ENCODE measurements at regions not wholly inside any gene's neighbourhood (a gene's known extent, or its start where the extent isn't known, plus 50 kb on each side); places are given as distances from the start of the nearest gene placed in this dataset.

DNA sequence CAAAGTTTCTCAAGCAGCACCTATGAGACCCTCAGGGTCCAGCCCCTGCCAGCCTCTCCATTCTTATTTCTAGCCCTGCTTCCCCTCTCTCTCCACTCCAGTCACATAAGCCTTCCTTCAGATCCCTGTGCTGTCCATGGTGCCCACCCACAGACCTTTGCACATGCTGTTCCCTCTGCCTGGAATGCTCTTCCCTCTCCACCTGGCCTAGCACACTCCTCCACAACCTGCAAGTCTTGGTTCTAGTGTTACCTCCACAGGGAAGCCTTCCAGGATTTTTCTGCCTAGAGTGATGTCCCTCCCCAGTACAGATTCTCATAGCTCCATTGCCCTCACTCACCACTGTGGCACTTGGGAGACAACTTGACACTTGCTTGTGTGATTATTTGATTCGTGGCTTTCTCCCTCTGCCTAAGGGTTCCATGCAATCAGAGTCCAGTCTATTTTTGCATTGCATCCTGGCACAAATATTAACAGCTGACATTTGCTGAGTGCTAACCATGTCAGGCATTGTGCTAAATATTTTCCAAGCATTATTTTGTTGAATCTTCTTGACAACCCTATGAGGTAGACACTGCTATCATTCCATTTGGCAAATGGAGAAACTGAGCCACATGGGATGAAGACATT is 127.3 kb downstream of the SYF2 start:
- DNase-seq (ENCODE audit: low spot score) = no peak

DNA sequence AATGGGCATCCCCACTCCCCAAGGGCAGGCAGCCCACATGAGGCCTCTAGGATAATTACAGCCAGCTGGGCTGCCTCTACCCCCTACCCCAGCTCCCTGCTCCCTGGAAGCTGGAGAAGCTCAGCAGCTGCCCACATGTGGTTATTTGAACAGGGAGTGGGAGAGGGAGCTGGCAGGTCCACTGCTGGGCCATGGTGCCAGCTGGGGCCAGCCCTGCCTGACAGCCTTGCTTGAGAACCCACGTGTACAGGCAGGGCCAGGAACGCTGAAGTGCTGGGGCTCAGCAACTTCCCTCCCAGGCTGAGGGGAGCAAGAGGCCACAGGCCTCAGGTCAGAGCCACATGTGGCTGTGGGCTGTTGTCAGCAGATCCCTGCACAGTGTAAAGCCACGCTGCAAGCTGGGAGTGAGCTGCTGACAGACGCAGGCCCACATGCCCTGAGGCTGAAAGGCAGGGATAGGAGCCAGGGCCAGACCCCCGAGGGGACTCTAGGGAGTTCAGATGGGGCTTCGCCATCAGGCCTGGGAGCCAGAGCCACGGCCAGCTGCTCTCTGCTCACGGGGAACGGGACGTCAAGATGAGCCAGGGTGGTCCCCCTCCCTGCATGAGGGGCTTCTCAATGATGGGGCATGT is 129.0 kb downstream of the SYF2 start:
- no peak for DNase-seq (ENCODE audit: low spot score)

DNA sequence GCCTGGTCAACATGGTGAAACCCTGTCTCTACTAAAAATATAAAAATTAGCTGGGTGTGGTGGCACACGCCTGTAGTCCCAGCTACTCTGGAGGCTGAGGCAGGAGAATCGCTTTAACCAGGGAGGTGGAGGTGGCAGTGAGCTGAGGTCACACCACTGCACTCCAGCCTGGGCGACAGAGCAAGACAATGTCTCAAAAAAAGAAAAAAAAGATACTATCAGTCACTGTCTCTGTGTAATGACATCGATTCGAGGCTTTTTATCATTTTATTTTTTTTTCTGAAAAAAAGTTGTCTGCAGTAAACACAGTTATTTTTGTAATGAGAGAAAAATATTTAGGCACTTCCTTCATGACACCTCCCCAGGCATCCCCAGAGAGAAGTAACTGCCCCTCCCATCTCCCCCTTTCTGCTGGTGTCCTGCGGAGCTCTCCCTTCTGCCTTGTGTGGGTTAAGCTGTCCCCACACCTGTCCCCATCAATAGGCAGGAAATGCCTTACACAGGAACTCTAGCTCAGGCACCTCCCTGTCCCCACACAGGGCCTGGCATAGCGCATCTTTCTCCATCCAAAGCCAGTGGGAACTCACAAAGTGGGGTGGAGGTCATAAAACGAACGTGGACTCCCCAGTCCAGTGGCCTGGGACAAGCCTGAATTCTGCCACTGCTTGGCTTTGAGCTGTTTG is 132.0 kb downstream of the SYF2 start:
- no peak for DNase-seq (ENCODE audit: low spot score)

DNA sequence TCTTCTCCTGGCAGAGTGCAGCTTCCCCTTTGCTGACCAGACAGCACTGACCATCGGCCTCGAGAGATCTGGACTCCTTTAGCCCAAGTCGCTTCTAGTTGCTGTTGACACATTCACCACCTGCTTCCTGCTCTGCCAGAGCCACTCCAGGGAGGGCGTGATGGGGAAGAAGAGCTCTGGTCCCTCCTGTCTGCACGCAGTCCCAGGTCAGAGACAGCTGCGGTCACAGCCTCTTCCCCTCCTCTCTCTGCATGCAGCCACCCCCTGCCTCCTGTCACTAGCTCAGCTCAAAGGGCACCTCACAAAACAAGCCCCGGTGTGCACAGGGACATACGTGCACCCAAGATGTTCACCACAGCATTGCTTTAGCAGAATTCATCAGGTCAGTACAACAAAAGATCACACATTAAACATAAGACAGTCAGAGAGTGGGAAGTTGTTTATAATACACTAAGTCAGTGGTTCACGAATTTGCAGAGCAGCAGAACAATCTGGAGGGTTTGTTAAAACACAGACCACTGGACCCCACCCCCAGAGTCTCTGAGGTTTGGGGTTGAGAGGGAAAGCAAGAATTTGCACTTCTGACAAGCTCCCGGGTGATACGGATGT is 132.9 kb downstream of the SYF2 start:
- peak; percentile 29 for DNase-seq (ENCODE audit: low spot score)

DNA sequence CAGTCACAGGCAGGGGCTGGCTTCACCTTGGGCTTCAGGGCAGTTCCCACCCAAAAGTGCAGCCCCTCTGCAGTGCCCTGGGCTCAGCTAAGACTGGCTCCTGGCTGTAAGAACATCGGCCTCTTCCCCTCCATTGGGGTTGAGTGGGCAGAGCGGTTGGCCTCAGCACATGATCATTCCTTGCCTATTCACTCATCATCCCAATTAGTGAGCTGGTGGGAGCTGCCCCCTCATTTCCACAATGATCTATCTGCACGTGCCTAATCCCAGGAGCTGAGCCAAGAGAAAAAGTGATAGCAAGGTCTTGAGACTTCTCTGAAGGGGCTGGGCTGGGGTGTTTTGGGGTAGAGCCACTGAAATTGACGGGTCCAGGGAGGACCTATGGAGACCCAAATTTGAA is 133.6 kb downstream of the SYF2 start:
- DNase-seq (ENCODE audit: low spot score) = no peak

DNA sequence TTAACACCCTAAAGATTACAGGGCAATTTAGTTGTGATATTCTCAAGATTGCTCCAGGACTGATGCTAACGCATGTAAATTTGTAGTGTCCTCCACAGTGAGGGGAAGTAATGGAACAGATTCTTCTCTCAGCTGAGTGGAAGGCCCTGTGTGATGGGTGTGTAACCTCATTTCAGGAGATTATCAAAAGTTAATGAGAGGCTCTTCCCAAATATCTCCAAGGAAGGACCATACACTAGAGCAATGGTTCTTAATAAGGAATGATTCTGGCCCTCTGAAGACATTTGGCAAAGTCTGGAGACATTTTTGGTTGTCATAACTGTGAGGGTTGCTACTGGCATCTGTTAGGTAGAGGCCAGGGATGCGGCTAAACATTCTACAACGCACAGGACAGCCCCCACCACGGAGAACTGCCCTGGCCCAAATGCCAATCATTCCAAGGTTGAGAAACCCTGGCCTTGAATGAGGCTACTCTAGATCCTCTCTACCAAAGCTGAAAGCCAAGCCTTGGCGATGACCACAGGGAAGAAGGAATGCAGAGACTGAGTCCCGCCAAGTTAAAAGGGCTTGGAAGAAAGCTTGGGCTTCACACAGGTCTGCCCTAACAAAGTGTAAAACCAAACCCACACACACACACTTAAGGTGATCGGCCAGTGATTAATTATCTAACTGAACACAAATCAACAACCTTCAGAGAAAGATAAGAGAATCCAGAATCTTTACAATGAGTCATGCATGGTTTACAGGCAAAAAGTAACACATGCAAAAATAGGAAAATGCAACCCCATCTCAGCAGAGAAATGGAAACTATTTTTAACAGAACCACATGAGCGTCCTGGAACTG is 135.8 kb downstream of the SYF2 start:
- DNase-seq (ENCODE audit: low spot score) = no peak

DNA sequence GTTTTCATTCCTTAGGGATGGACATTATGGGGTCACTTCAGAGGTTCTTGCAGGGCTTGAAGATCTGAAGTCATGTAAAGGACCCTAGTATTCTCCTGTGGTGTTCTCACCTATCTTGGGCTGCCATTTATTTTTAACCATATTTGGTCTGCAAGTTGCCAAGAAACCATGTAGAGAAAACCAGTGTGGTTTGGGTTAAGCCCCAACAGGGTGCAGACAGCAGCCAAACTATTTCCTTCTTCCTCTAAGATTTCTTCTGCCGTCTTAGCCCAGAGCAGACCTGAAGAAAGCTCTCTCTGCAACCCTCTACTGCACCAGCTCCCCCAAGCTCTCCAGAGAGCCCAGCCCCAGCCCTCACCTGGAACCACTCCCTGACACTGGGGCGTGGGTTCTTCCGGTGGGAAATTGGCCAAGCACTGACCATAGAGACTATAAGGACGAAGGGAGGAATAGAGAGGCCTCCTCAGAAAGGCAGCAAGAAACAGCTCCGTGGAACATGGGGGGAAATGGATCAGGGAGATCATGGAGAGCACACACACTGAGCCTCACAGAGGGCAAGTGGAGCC is 136.6 kb downstream of the SYF2 start:
- peak; percentile 28 for DNase-seq (ENCODE audit: low spot score)

DNA sequence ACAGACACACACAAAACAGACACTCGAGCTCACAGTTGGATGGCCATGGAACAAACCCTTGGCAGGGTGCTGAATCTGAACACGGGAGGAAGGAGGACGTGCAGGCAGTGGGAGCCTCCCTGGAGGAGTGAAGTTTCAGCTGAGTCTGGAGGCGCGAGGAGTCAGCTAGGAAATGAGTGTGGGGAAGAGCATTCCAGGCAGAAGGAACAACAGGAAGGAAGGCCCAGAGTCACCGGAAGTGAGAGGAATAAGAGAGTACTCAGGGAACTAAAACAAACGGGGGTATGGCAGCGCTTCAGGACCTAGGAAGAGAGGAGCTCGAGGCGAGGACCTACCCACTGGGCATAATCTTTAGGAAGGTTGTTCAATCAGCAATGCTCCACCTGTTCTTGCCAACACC is 137.3 kb downstream of the SYF2 start:
- no peak for DNase-seq (ENCODE audit: low spot score)

DNA sequence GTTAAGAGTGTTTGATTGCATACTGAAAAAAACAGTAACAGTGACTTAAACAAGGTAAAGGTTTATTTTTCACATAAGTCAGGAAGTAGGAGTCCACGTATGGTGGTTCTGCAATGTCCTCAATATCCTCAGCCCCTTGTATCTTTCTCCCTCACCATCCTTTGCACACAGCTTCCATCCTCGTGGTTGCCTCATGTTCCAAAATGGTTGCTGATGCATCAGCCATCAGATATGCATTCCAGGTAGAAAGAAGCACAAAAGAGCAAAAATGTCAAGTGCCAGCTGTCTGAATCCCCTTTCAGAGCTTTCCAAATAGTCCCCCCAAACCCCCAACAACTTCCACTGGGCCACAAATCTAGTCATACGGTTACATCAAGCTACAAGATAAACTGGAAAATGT is 138.1 kb downstream of the SYF2 start:
- no peak for DNase-seq (ENCODE audit: low spot score)

DNA sequence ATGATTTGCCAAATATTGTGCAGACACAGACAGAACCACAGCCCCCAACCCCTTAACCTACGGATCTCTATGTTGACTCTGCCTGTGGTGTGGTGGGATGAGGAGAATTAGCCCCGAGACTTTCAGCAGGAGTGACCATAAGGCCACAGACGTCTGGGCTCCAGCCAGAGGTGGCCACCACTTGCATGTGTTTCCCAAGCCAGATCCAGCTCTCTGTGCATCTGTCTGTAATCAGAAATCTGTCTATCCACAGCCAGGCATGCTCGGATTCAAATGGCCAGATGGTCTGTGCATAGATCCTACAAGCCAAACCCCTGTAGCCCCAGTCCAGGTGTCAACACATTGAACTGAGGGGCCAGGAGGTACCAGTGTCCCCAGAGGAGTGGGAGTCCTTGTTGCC is 140.6 kb downstream of the SYF2 start:
- DNase-seq (ENCODE audit: low spot score) = no peak

DNA sequence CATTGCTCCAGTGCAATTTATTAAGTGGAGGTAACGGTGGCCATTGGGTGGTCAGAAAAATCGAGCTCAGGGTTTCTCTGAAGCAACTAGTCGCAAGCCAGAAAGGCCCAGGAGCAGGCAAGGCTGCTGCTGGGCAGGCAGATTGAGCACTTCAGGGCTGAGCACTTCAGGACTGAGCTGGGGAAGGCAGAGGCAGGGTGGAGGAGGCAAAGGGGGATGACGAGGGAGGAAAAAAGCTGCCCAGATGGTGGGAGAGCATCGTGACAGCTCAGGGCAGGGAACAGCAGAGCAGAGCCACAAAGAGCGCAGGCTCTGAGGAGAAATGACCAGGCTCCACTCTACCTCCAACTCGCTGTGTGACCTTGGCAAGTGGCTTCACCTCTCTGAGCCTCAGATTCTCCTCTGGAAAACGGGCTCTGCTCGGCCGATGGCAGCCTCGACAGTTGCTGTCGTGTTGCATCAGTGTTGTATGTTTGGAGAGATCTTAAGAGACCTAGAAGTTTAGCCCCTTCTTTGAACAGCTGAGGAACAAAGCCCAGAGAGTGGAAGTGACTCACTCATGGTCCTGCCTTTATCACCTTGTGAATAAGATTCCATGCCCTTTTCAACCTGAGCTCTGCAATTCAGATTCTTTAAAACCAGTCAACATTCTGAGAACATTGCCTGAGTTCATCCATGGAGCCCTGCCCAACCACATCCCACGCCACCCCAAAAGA is 141.4 kb downstream of the SYF2 start:
- DNase-seq (ENCODE audit: low spot score) = no peak

DNA sequence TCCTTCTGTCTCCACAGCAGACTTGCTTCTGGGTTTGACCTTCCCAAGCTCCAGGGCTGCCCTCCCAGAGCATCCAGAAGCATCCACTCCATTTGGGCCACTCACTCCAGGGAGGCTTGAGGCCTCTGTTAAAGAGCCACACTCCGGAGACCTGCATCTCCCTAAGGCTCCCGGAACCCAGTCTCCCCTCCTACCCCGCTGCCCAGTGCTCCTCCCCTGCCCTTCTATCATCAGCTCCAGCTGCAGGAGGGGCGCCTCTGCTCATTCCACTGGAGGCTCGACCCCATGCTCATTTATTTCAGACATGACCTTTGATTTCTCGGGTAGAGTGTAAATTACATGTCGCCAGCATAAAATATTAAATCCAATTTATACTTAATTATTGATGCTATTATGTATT is 142.5 kb downstream of the SYF2 start:
- no peak for DNase-seq (ENCODE audit: low spot score)

DNA sequence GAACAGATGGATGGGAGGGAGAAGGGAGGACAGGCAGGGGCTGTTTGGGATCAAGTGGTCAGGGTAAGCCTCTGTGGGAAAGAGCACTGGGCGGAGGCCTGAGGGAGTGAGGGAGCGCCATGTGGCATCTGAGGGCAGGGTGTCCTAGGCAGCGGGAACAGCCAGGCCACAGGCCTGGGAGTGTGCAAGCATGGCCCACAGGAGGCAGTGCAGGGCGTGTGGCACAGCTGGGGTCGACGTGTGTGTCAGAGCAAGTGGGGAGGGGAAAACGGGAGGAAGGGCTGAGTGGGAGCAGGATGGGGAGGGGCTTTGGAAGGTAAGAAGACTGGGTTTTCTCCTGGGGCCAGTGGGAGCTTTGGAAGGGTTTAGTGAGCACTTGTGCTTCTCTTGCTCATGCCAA is 143.4 kb downstream of the SYF2 start:
- no peak for DNase-seq (ENCODE audit: low spot score)

DNA sequence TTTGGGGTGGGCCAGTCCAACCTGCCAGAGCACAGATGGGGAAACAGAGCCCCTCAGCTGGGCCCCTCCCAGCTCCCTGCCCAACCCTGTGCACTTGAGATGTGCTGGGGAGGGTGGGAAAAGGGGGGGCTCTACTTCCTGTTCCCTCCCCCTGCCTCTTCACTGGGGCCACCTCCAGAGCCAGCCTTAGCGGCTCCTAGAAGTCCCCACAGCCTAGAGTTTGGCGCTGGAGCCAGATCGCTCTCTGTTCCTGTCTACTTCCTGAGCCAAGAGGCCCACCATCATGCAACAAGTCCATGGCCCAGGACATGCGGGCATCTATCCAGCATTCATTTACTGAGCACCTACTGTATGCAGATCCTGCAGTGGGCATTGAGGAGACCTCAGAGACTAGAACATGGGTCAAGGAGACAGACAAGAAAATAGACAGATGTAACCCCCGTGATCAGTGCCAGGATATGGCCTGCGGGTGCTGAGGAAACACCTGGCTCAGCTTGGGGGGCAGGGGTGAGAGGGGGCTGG is 144.1 kb downstream of the SYF2 start:
- DNase-seq (ENCODE audit: low spot score) = no peak

DNA sequence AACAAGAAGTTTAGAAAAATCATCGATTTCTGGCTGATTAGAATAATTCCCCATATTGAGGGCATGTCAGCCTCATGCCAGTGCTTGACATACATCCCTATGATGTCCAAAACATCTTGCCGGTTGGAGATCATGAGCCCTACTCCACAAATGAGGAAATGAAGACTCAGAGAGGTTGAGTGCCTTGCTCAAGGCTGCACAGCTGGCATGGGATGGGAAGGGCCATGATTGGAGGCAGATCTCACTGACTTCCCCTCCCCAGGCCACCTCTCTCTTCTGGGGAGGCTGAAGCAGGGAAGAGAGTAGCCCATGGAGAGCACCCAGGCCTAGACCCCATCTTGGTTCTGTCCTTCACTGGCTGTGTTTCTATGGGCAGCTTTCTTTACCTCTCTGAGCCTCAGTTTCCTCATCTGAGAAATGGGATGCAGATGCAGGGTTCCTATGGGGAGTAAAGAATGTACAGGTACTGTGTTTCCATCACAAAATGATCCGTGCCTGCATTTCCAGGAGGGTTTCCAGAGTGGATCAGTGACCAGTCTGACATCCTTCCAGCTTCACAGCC is 145.7 kb downstream of the SYF2 start:
- DNase-seq (ENCODE audit: low spot score) = no peak

DNA sequence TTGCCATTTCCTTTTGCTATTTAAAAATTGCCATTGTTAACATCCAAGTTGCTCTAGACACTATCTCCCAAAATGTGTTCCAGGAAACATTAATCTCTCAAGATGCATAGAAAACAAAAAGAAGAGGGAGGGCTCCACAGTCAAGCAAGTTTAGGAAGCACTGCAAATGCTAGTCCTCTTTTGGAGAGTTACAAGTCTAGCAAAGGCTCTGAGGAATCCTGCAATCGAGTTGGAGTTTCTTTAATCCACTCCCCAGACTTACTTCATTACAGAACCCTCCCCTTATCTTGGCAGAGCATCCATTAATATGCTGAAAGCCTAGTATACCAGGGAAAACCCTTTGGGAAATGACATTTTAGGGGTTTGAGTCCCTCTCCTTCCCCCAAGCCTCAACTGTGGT is 147.9 kb downstream of the SYF2 start:
- DNase-seq (ENCODE audit: low spot score) = no peak

DNA sequence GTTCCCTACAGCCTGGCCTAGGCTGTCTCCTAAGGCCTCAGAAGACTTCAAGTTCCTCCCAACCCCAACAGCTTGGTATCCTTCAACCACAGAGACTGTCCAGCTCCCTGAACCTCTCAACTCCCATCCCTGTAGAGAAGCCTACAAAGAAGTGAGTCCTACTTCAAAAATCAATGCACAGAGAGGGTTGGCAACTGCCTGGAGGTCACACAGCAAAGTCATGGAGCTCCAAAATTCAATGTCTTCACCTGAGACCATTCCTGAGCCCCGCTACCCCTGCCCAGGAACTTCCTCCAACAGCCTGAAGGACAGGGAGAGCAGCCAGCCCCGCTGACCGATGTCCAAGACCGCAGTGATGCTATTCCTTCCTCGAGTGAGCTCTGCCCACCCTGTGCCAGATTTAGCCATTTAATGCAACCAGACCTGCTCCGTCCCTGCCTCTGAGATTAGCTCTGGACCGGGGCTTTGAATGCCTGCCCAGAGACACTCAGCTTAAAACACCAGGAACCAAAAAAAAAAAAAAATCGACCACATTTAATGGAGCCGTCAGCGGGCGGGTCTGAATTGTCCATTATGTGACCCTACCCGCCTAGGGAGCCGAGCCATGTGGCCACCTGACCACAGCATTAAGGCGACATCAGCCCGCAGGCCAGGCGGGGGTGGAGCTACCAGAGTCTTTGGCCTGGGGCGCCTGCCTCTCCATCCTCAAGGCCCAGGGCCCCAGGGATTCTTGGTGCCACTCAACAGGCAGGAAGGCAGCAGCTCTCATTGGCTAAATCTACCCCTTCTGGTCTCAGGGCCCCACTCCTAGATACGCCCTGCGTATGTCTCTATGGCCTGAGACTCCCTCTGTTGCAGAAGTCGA is 148.6 kb downstream of the SYF2 start:
- DNase-seq (ENCODE audit: low spot score) = no peak

DNA sequence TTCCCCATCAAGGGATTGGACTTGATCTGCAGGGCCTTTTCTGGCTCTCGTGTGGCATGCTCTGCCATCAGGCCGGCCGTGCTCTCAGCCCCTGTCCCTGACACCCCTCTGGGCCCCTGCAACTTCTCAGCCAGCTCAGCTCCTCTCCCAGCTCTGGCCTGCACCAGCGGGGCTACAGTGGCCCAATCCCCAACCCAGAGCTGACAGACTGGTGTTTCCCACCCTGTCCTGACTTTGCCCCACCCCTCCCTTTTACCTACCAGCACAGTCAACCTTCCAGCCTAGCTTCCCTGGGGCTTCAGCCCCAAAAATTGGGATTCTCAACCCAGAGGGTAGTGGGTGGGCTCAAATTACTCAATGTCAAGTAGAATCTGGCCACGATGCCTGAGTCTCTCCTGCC is 149.3 kb downstream of the SYF2 start:
- DNase-seq (ENCODE audit: low spot score) = no peak

DNA sequence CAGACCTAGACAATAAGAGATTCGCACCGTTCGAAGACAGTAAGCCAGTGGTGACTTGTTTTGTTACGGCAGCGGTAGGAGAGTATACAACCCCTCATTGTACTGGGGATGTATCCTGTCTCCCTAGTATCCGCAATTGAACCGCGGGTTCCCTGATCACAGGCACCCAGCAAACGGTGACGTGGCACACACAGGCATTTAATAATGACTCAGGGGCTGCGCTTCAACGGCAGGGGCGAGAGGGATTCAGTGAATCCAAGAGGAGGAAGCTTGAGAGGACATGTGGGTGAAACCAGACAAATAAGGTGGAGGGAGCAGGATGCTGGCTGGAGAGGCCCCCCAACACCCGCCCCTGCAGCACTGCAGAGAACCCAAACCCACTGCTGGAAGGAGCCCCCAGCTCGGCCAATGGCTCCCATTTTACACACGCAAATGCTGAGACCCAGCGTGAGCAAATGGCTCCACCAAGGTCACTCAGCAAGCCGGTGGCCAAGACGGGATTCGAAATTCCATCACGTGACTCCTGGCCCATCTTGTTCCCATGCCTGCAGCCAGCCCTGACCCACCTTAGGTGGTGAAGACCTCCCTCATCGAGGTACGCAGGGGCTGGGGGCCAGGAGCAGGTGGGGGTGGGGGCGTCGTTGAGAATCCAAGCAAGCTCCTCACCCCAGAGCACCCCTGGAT is 149.9 kb downstream of the SYF2 start:
- no peak for DNase-seq (ENCODE audit: low spot score)

Data from activated CD4-positive, alpha-beta T cell treated with anti-CD3 and anti-CD28 coated beads, Interleukin-2, Interleukin-4, amounts not matched to agents 100 ng/mL and 50 ng/mL, durations not matched to agents 16 hours and 8 hours (primary cell).